ENCODE measurements at regions not wholly inside any gene's neighbourhood (a gene's known extent, or its start where the extent isn't known, plus 50 kb on each side); places are given as distances from the start of the nearest gene placed in this dataset.

GRCh38 chr2:219876931-219877330 lies 249.5 kb downstream of the SLC4A3 start:
- no peak for TF ChIP-seq CTCF (IDR thresholded peaks at IDR 0.05; ENCODE audit: low read depth, low read length)
- DNase-seq (ENCODE audit: low read depth in 1 of 2, low spot score in 1 of 2) = no peak
- H3K4me3 ChIP-seq = no peak overlapping the region
- no peaks in the 10 kb centered on the region for H3K27me3 ChIP-seq
- no peak overlapping the region for H3K27ac ChIP-seq
- no peaks in the 10 kb centered on the region for H3K36me3 ChIP-seq
- no peaks in the 10 kb centered on the region for H3K9me3 ChIP-seq (ENCODE audit: low read depth)
- H3K4me1 ChIP-seq (ENCODE audit: low read depth) = peaks cover 4% of the 10 kb centered on the region

- H3K36me3 ChIP-seq = no peaks in the 10 kb centered on the region
- no peaks in the 10 kb centered on the region for H3K27me3 ChIP-seq
- H3K4me1 ChIP-seq (ENCODE audit: low read depth) = peaks cover 4% of the 10 kb centered on the region
- no peak for DNase-seq (ENCODE audit: low read depth in 1 of 2, low spot score in 1 of 2)
- H3K27ac ChIP-seq = no peak overlapping the region
- TF ChIP-seq CTCF (IDR thresholded peaks at IDR 0.05; ENCODE audit: low read depth, low read length) = no peak
- no peak overlapping the region for H3K4me3 ChIP-seq
- no peaks in the 10 kb centered on the region for H3K9me3 ChIP-seq (ENCODE audit: low read depth)
Observed at GRCh38 chr2:219877728-219878127, 250.3 kb downstream of the SLC4A3 start.

- Histone ChIP-seq H3K27me3 (no peaks in the 10 kb centered on the region), H3K4me3 (no peak overlapping the region), H3K9me3 (ENCODE audit: low read depth) (no peaks in the 10 kb centered on the region), H3K36me3 (no peaks in the 10 kb centered on the region), H3K4me1 (ENCODE audit: low read depth) (peaks cover 4% of the 10 kb centered on the region), H3K27ac (no peak overlapping the region)
- TF ChIP-seq CTCF (IDR thresholded peaks at IDR 0.05; ENCODE audit: low read depth, low read length) = no peak
- DNase-seq (ENCODE audit: low read depth in 1 of 2, low spot score in 1 of 2) = no peak
Observed at GRCh38 chr2:219878516-219878915, 251.1 kb downstream of the SLC4A3 start.

- TF ChIP-seq CTCF (IDR thresholded peaks at IDR 0.05; ENCODE audit: low read depth, low read length) = no peak
- no peak overlapping the region for H3K4me3 ChIP-seq
- no peak overlapping the region for H3K27ac ChIP-seq
- no peak for DNase-seq (ENCODE audit: low read depth in 1 of 2, low spot score in 1 of 2)
- H3K9me3 ChIP-seq (ENCODE audit: low read depth) = no peaks in the 10 kb centered on the region
- H3K36me3 ChIP-seq = no peaks in the 10 kb centered on the region
- H3K27me3 ChIP-seq = no peaks in the 10 kb centered on the region
- peaks cover 4% of the 10 kb centered on the region for H3K4me1 ChIP-seq (ENCODE audit: low read depth)
Observed at GRCh38 chr2:219881851-219882250, 254.4 kb downstream of the SLC4A3 start.

- H3K4me3 ChIP-seq = no peak overlapping the region
- TF ChIP-seq CTCF (IDR thresholded peaks at IDR 0.05; ENCODE audit: low read depth, low read length) = no peak
- peak in 1 of 2 donors; percentile 1 for DNase-seq (ENCODE audit: low read depth in 1 of 2, low spot score in 1 of 2)
Observed at GRCh38 chr2:219886615-219887014, 259.2 kb downstream of the SLC4A3 start.

GRCh38 chr2:219887870-219888269 lies 260.4 kb downstream of the SLC4A3 start:
- no peak for TF ChIP-seq CTCF (IDR thresholded peaks at IDR 0.05; ENCODE audit: low read depth, low read length)
- no peaks in the 10 kb centered on the region for H3K36me3 ChIP-seq
- H3K27me3 ChIP-seq = no peaks in the 10 kb centered on the region
- no peak for DNase-seq (ENCODE audit: low read depth in 1 of 2, low spot score in 1 of 2)
- no peak overlapping the region for H3K27ac ChIP-seq
- no peaks in the 10 kb centered on the region for H3K9me3 ChIP-seq (ENCODE audit: low read depth)
- no peak overlapping the region for H3K4me3 ChIP-seq
- no peaks in the 10 kb centered on the region for H3K4me1 ChIP-seq (ENCODE audit: low read depth)

More at GRCh38 chr2:219886615-219887014, 259.2 kb downstream of the SLC4A3 start:
- Histone ChIP-seq H3K36me3 (no peaks in the 10 kb centered on the region), H3K9me3 (ENCODE audit: low read depth) (no peaks in the 10 kb centered on the region), H3K27me3 (no peaks in the 10 kb centered on the region), H3K27ac (no peak overlapping the region), H3K4me1 (ENCODE audit: low read depth) (no peaks in the 10 kb centered on the region)

Data from cardiac muscle cell (in vitro differentiated cells and primary cell).